ENCODE measurements at regions not wholly inside any gene's neighbourhood (a gene's known extent, or its start where the extent isn't known, plus 50 kb on each side); places are given as distances from the start of the nearest gene placed in this dataset.

DNA sequence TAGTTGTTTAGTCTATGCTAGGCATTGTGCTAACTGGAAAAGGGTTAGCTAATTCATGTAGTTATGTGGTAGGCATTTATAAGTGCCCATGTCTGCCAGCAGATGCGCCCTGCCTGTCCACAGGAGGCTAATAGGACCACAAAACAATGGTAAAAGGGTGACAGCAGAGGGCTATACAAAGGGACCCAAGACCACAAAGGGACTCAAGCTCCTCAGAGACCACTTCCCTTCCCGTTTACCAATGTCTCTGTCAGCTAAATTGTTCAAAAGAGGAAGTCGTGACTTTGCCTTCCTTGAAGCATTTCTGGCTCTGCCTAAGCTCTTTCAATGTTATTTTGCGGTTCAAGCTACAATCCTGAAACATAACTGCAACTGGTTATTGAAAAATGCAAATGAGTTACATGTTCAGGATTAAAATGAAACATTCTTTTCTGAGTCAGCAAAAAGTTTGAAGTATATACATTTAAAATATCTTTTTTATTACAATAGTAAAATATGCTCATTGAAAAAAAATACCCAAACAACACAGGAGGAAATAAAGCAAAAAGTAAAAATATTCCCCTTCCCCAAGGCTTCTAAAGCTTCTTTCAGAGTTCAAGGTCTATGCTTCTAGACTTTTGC is 149.2 kb downstream of the MAF start:
- TF ChIP-seq TBP (CRISPR knock-in tag; IDR thresholded peaks at IDR 0.05) (no peak), HMG20A (CRISPR knock-in tag; IDR thresholded peaks at IDR 0.05; ENCODE audit: borderline replicate concordance) (no peak), ZNF556 (CRISPR knock-in tag; IDR thresholded peaks at IDR 0.05; ENCODE audit: borderline replicate concordance) (no peak), PCBP1 (IDR thresholded peaks at IDR 0.05; ENCODE audit: borderline replicate concordance, low read depth, low read length) (no peak)
- TF ChIP-seq, protein P1, sequence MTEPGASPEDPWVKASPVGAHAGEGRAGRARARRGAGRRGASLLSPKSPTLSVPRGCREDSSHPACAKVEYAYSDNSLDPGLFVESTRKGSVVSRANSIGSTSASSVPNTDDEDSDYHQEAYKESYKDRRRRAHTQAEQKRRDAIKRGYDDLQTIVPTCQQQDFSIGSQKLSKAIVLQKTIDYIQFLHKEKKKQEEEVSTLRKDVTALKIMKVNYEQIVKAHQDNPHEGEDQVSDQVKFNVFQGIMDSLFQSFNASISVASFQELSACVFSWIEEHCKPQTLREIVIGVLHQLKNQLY (CRISPR knock-in tag; IDR thresholded peaks at IDR 0.05): no peak
